Heart right ventricle (tissue), 16 donors: ENCODE measurements at regions not wholly inside any gene's neighbourhood (a gene's known extent, or its start where the extent isn't known, plus 50 kb on each side); places are given as distances from the start of the nearest gene placed in this dataset.
A peak's percentile ranks its signal among the peaks of the same experiment; 100 is the strongest.

Experiments
- ATAC-seq, 8 donors: fragments of 200-7000 bp; cut with Tn5 transposase; one replicate each; pipeline ENCODE4 v1.9.1; 2020; ENCODE audit warnings: mild to moderate bottlenecking in 8 of 8, moderate library complexity in 8 of 8, moderate number of reproducible peaks in 1 of 8
- DNase-seq, 2 donors: peaks; one replicate each; pipeline ENCODE4 v3.0.0-alpha.2; 2020
- H3K27ac ChIP-seq, 10 donors: fragments of 200-600 bp; sonication (generic) in 2 of 10; one replicate each; pipeline versions ENCODE4 v1.5.0 to v1.8.0; 2020 to 2022; ENCODE audit warnings: mild to moderate bottlenecking in 3 of 10
- H3K27me3 ChIP-seq, 7 donors: fragments of 200-600 bp; one replicate each; pipeline ENCODE4 v1.8.0; 2021 to 2022; ENCODE audit warnings: mild to moderate bottlenecking in 2 of 7
- H3K36me3 ChIP-seq, 9 donors: fragments of 200-600 bp; sonication (generic) in 1 of 9; one replicate each; pipeline versions ENCODE4 v1.5.0 to v1.8.0; 2020 to 2022; ENCODE audit warnings: mild to moderate bottlenecking in 2 of 9
- H3K4me1 ChIP-seq, 9 donors: fragments of 200-600 bp; sonication (generic) in 1 of 9; one replicate each; pipeline versions ENCODE4 v1.5.0 to v1.8.0; 2020 to 2022; ENCODE audit warnings: mild to moderate bottlenecking in 4 of 9
- H3K4me3 ChIP-seq, 10 donors: fragments of 200-600 bp; sonication (generic) in 2 of 10; one replicate each; pipeline versions ENCODE4 v1.5.0 to v1.8.0; 2020 to 2022; ENCODE audit warnings: mild to moderate bottlenecking in 7 of 10, moderate library complexity in 2 of 10
- H3K9me3 ChIP-seq, 11 donors: fragments of 200-600 bp in 10 of 11; sonication (generic) in 2 of 11; one replicate each; pipeline versions ENCODE4 v1.5.0 to v1.8.0; 2013 to 2022; ENCODE audit warnings: mild to moderate bottlenecking in 2 of 11, control low read depth in 1 of 11, moderate library complexity in 1 of 11
- WGBS, 2 donors: extraction: QIAGEN DNeasy Blood & Tissue Kit; methylation state at CpG; one replicate each; pipeline ENCODE4 v1.1.7; 2013; ENCODE audit warnings: inconsistent platforms in 1 of 2; 5-methylcytosine and 5-hydroxymethylcytosine counted together
- intact Hi-C, 10 donors: fragments of 100-400 bp; cut with DNase I; formaldehyde crosslinking; loops; one replicate each; pipeline versions ENCODE4 v1.11.1 to v1.14.2; 2022
- TF ChIP-seq, protein P1 (sequence below), 9 donors: fragments of 200-600 bp; sonication (generic) in 2 of 9; IDR thresholded peaks; one replicate each; pipeline versions ENCODE4 v1.5.0 to v1.8.0; 2021 to 2022; ENCODE audit warnings: antibody characterized with exemption in 9 of 9, mild to moderate bottlenecking in 5 of 9, moderate library complexity in 1 of 9
- donor health status: Arrhythmogenic right ventricular cardiomyopathy.
- donor health status: ischemic (EF 13 %, LVEDD 7.1; RV severe dilation, severe dysfunction).
- donor health status: healthy with polysubstance abuse.
- donor health status: DM: no; HTN: yes; CAD: no.
- donor health status: DM: no; HTN: no; CAD: no.
- donor health status: ischemic (EF 25% LVEDD 6.9; RV normal size, moderate dysfunction).
- donor health status: ischemic (EF 25% LVEDD 5.7; RV mildly dilated, moderate dysfunction).
- donor health status: healthy.
- donor health status: DM: yes; HTN: yes; CAD: no.
- donor health status: Ischemic cardiomyopathy.
- donor health status: ischemic (EF 35%, LVEDD 5.7; RV mildly dilated, moderate dysfunction).
- donor health status: nonischemic (EF 11% LVEDD 7.7; RV severe dilation, severe dysfunction).
- donor health status: DM: yes; HTN: yes; CAD: no.
- donor health status: PGD.
- donor health status: ischemic (EF 29% LVEDD 5.4; RV normal size, mild dysfunction).
- donor health status: nonischemic (EF 23%, LVEDD 6.1; RV moderate dilation, normal function).

DNA sequence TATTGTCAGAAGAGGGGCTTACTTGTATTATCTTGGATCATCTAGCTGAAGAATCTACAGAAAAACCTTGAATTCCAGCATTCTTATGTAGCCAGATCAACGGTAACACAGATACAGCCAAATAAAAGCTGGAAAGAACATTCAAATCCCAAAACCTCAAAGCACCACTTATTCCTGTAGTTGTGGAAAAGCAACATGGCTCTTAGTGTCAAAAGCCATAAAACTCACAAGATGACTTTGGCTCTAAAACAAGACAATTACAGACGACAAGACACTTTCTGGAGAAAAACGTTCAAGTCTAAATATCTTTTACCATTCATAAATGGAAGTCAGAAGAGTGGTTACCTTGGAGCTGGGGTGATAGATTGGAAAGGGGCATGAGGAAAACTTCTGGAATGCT lies 173.0 kb downstream of the HERPUD2 start:
- Histone ChIP-seq H3K27ac (no peak overlapping the region), H3K4me3 (no peak overlapping the region), H3K36me3 (no peaks in the 10 kb centered on the region), H3K4me1 (peaks cover 0 to 24% (median 20%) of the 10 kb centered on the region in 9 donors), H3K27me3 (peaks cover 0 to 8% (median 0%) of the 10 kb centered on the region in 7 donors), H3K9me3 (no peaks in the 10 kb centered on the region)
- 52 to 62% methylated on average over 3 of the region's 3 CpGs for WGBS, 2 donors
- DNase-seq: no peak
- intact Hi-C loops: loop anchor here in 7 of 10 donors (2.0 to 10.0 kb wide), 8 partner anchors 95 to 337 kb away; partner anchors contain the start of gene TBX20 (in 1 of the 7)
- no peak for ATAC-seq
- TF ChIP-seq, protein P1, sequence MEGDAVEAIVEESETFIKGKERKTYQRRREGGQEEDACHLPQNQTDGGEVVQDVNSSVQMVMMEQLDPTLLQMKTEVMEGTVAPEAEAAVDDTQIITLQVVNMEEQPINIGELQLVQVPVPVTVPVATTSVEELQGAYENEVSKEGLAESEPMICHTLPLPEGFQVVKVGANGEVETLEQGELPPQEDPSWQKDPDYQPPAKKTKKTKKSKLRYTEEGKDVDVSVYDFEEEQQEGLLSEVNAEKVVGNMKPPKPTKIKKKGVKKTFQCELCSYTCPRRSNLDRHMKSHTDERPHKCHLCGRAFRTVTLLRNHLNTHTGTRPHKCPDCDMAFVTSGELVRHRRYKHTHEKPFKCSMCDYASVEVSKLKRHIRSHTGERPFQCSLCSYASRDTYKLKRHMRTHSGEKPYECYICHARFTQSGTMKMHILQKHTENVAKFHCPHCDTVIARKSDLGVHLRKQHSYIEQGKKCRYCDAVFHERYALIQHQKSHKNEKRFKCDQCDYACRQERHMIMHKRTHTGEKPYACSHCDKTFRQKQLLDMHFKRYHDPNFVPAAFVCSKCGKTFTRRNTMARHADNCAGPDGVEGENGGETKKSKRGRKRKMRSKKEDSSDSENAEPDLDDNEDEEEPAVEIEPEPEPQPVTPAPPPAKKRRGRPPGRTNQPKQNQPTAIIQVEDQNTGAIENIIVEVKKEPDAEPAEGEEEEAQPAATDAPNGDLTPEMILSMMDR (IDR thresholded peaks at IDR 0.05): no peak

DNA sequence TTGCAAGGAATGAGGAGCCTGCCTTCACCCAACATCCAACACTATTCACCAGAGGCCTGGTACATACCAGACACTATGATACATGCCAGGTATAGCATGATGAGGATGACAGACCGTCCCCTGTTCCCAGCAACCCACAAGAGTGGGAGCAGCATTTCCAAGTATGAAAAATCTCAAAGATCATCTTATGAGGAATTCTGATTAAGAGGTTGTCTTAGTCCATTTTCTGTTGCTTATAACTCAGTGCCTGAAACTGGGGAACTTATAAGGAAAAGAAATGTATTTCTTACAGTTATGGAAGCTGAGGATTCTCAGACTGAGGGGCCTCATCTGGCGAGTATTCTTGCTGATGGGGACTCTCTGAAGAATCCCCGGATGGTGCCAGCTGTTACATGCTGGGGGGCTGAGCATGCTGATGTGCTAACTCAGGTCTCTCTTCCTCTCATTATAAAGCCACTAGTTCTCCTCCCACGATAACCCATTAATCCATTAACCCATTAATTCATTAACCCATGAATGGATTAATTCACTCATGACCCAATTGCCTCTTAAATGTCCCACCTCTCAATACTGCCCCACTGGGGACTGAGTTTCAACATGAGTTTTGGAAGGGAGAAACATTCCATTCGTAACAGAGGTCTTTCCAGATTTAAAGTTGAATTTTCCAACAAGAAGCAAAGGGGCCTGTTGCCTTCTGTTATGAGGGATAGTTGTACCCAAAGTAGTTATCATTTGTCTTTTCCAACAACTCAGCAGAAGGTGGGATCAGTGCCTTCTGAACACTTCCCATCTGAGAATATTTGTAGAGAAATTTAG lies 173.9 kb downstream of the HERPUD2 start:
- peak in 1 of 8 donors; percentile 20 for ATAC-seq
- H3K27me3 ChIP-seq: peaks cover 0 to 8% (median 0%) of the 10 kb centered on the region in 7 donors
- intact Hi-C loops: loop anchor here in 8 of 10 donors (1.0 to 10.0 kb wide), 10 partner anchors 94 to 336 kb away; partner anchors contain the start of gene TBX20 (in 1 of the 8)

DNA sequence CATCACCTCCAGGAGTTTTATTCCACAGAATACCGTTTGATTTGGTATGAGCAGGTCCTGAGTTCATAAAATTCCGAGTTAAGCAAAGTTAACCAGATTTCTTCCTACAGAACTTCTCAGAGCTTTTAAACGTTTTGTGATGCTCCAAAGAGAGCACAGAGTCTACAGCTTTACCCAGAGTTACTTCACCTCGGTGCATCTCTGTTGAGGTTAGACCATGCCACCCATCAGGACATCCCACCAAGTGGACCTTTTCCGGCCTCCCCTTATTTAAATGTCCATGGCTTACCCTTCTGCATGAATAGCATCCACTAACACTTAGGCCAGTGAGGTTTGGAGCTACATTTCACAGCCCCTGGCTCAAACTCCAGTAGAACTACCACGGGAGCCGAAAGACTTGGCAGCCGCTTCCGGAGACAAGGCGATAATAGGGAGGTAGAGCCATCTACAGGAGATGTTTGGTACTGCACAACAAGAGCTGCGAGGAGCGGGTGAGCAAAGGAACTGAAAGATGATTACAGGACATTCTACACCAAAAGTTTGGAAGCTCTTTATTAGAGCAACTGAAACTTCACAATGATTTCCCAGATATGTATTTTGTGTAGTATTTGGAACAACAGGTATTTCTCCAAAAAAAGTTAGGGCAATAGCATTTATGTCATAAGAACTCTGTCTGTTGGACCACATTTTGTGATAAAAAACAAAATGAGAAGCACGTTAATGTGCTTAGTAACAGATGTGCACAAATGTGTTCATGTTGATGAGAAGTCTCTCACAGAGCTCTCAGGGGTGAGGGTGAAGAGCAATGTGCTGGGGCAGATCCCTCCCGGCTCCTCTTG lies 174.7 kb downstream of the HERPUD2 start:
- Histone ChIP-seq H3K27ac (peak overlapping the region in 3 of 10 donors; percentile 40 to 41 (median 40)), H3K4me1 (peaks cover 0 to 24% (median 20%) of the 10 kb centered on the region in 9 donors), H3K27me3 (peaks cover 0 to 8% (median 0%) of the 10 kb centered on the region in 7 donors), H3K4me3 (no peak overlapping the region), H3K36me3 (no peaks in the 10 kb centered on the region), H3K9me3 (no peaks in the 10 kb centered on the region)
- WGBS, 2 donors: 22 to 27% methylated on average over 14 of the region's 14 CpGs
- ATAC-seq: peak; percentile 80 to 91 (median 86)
- TF ChIP-seq, protein P1 (IDR thresholded peaks at IDR 0.05): peak; percentile 69 to 92 (median 88)
- intact Hi-C loops: loop anchor here (1.0 to 10.0 kb wide), 12 partner anchors 93 to 335 kb away; partner anchors contain the start of gene TBX20 (in 2 of the 10)
- DNase-seq: peak; percentile 71 to 86

More for the DNA sequence above, 173.9 kb downstream of the HERPUD2 start:
- no peaks in the 10 kb centered on the region for H3K9me3 ChIP-seq
- H3K4me1 ChIP-seq: peaks cover 0 to 24% (median 20%) of the 10 kb centered on the region in 9 donors
- no peaks in the 10 kb centered on the region for H3K36me3 ChIP-seq
- H3K27ac ChIP-seq: peak overlapping the region in 3 of 10 donors; percentile 40 to 41 (median 40)
- DNase-seq: no peak
- 48 to 51% methylated on average over 5 of the region's 5 CpGs for WGBS, 2 donors
- TF ChIP-seq, protein P1 (IDR thresholded peaks at IDR 0.05): no peak
- H3K4me3 ChIP-seq: no peak overlapping the region

DNA sequence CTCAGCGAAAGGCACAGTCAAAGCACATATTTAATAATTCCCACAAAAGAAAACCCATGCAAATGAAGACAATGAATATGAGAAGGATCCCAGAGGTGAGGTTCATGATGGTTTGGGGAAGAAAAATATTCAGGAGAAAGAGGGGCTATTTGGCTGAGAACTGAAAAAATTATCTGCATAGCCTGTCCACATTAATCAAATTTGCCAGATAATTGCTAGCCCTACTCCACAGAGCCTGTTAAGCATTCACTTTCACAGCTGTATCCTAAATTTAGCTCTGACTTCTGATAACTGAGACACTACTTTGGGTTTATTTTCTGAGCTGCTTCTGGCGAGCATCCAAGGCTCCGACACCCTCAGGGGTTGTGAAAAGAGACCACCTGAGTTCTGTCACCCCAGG lies 176.2 kb downstream of the HERPUD2 start:
- ATAC-seq: peak in 4 of 8 donors; percentile 21 to 50 (median 38)
- Histone ChIP-seq H3K4me1 (peaks cover 0 to 24% (median 20%) of the 10 kb centered on the region in 9 donors), H3K27ac (peak overlapping the region in 2 of 10 donors; percentile 4 to 22), H3K9me3 (no peaks in the 10 kb centered on the region), H3K27me3 (peaks cover 0 to 8% (median 0%) of the 10 kb centered on the region in 7 donors), H3K4me3 (no peak overlapping the region), H3K36me3 (no peaks in the 10 kb centered on the region)
- DNase-seq: no peak
- 27 to 35% methylated on average over 3 of the region's 3 CpGs for WGBS, 2 donors
- TF ChIP-seq, protein P1 (IDR thresholded peaks at IDR 0.05): no peak
- intact Hi-C loops: loop anchor here in 3 of 10 donors (5.0 to 10.0 kb wide), 3 partner anchors 91 to 264 kb away; partner anchors contain the start of gene TBX20 (in 1 of the 3)
